Activated CD4-positive, alpha-beta T cell treated with anti-CD3 and anti-CD28 coated beads for 1 hour (primary cell): ENCODE measurements at regions not wholly inside any gene's neighbourhood (a gene's known extent, or its start where the extent isn't known, plus 50 kb on each side); places are given as distances from the start of the nearest gene placed in this dataset.

Experiments used
- DNase-seq: peaks from one replicate; pipeline ENCODE4 v3.0.0-alpha.2; 2020

- no peak for DNase-seq
These were observed 268.5 kb upstream of the LDB2 start for GRCh38 chr4:17166954-17167353.

DNA sequence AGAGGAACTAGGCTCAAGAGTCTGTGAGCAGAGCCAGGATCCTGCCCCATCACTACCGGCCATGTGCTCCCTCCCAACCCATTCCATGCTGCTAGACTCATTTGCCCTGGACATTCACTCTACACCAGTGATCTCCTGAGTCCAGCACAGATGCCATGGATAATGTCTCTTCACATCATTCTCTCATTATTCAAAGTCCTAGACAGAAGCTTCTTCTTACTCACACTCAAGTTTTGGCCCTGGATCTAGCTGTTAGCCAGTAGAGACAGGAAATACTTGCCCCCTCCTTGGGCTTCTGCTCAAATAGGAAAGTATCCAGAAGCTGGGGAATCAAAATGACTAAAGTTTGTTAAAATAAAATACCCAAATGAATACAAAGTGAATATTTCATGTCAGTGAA is 266.8 kb upstream of the LDB2 start:
- DNase-seq: no peak

DNA sequence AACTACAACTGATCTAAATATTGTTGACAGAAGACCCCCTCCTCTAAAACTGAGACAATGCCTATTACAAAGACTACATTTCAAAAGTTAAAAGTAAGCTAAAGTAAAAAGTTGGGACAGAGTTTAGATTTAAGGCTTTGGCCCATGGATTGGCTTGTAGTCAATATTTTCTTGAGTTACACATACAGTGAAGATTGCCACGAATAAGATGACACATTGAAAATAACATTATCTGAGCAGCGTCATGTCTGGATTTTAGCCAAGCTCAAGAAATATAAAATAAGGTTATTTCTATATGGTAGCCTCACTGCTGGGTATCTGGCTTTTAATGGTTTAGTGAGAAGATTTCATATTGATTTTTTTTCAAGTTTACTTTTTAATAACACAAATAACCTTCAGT is 266.2 kb upstream of the LDB2 start:
- DNase-seq: no peak

- no peak for DNase-seq
These were observed 264.8 kb upstream of the LDB2 start for GRCh38 chr4:17163156-17163771.

DNA sequence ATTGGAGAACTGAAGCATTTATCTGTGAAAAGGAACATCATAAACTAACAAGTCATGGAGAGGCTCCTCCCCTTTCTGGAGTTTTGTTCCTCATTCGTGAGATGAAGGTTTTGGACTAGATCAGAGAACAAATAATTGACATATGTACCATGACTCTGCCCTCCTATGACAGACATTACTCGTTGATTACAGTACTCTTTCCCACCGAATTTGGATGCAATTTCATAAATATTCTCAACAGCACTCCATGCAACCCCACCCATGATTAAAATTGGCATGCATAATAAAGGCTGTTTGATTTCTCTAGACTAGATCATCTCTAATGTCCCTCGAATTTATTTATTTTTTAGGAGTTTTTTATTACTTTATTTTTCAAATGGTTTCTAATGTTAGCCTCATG is 258.9 kb upstream of the LDB2 start:
- no peak for DNase-seq

DNA sequence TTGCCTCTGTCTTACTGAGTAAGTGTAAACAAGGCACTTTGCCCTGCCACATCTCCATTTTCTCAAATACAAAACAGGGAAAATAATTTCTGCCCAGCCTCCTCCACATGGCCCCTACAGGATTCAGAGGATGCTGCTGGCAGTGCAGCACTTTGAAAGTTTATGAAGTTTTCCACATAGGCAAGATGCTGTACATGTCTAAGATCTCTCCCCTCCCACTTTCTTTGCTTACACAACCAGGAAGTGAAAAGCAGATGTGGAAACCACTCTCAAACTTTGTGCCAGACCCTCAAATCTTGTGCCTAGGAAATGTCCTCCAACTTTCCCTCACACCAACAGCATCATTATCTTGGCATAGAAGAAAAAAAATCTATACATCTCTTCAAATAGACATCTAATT is 257.0 kb upstream of the LDB2 start:
- DNase-seq: no peak

- DNase-seq: no peak
These were observed 255.1 kb upstream of the LDB2 start for GRCh38 chr4:17153572-17153971.

- DNase-seq: no peak
These were observed 254.6 kb upstream of the LDB2 start for GRCh38 chr4:17152941-17153540.

DNA sequence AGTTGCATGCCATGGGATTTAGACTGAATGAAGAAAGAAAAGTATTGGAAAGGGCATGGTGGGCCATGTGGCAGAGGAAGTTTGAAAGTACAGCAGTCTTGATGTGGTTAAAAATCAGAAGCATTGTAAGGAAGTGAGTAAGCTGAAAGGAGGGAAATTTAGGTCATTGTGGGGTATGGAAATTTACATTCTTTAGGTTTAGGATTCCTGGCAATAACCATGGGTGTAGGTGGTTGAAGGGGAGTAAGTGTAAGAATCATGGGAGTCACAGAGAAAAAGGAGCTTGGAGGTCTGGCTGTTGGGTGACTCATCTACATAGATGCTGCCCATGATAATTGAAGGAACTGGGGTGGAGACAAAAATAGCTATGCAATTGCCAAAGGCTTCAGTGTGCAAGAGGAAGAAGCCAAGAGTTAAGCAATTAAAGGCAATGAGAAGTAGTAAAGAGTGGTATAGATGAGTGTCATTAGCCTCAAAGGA is 243.8 kb upstream of the LDB2 start:
- DNase-seq: no peak

- DNase-seq: no peak
These were observed 240.4 kb upstream of the LDB2 start for GRCh38 chr4:17138847-17139246.

- DNase-seq: no peak
These were observed 236.1 kb upstream of the LDB2 start for GRCh38 chr4:17134565-17134964.

GRCh38 chr4:17134100-17134499 is 235.7 kb upstream of the LDB2 start:
- DNase-seq: no peak

GRCh38 chr4:17132226-17132625 is 233.8 kb upstream of the LDB2 start:
- DNase-seq: no peak

GRCh38 chr4:17128268-17128667 is 229.8 kb upstream of the LDB2 start:
- DNase-seq: no peak

DNA sequence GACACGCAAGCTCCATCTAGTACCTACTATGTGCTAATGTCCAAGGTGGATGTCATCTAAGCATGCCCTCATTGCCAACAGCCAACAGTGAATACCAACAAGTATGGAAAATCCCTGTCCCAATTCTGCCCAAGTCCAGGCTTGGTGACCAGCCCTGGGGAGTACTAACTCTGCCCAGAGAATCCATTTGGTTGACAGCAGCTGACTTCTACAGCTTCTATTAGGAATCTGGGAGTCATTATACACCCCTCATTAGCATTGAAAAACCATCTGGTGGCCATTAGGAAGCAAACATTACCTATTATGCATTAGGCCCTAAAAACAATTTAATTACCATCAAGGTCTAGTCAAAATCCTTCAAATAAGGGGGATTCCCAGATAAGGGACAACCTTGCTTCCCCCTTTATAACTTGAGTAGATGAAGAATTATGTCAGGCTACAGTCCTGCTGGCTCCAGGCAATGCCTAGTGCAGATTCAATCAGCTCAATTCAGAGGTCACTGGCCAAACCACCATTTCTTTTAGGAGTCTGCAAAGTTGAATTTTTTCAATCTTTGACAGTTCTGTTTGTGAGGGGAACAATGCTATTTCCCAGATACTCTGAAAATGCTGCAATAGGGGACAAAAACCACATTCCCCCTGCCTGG is 228.0 kb upstream of the LDB2 start:
- no peak for DNase-seq

GRCh38 chr4:17124767-17125166 is 226.3 kb upstream of the LDB2 start:
- DNase-seq: no peak

DNA sequence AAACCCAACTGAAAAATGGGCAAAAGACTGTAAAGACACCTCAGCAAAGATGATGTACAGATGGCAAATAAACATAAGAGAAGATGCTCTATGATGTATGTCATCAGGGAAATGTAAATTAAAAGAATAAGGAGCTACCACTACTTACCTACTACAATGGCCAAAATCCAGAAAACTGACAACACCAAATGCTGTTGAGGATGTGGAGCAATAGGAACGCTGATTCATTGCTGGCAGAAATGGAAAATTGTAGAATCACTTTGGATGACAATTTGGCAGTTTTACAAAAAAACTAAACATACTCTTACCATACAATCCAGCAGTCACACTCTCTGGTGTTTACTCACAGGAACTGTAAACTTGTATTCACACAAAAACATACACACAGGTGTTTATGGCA is 222.3 kb upstream of the LDB2 start:
- DNase-seq: no peak

DNA sequence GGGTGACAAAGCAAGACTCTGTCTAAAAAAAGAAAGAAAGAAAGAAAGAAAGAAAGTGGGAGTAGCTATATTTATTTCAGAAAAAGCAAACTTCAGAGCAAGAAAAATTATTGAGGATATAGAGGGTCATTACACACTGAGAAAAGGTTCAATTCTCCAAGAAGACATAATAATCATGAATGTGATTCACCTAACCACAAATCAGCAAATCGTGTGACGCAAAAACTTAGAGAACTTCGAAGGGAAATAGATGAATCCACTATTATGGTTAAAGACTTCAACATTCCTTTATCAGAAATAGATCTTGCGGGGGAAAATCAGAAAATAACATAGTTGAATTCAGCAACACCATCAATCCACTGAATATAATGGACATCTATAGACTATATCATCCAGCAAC is 219.3 kb upstream of the LDB2 start:
- DNase-seq: no peak

DNA sequence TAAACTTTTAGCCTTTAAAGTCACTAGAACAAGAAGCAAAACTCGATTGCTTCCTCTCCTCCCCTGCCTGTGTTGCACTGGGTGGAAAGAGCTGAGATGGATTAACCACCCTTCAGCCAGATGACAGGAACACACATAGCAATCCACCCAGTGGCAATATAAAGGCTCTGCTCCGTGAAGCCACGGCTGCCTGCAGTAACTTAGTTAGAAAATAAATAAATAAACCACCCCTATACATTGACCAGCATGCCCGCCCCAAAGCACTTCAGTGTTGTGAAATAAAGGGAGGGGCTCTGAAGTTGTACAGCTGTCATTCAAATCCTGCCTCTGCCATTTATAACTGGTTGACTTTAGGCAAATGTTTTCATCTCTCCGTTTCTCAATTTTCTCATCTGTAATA is 217.1 kb upstream of the LDB2 start:
- no peak for DNase-seq

DNA sequence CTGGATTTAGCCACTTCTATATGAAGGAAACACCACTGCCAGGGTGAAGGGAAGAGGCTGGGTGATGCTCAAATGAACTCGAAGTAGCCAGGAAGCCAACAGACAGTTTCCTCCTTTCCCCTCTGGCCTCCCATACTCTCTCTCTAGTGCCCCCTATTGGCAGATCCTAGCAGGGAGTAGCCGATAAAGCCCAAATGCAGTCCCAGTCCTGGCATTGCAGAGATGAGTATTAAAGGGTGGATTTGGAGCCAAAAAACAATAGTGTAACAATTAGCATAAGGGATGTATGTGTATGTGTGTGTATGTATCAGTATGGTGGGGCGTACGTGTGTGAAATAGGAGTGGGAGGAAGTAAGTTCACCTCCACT is 213.8 kb upstream of the LDB2 start:
- no peak for DNase-seq

DNA sequence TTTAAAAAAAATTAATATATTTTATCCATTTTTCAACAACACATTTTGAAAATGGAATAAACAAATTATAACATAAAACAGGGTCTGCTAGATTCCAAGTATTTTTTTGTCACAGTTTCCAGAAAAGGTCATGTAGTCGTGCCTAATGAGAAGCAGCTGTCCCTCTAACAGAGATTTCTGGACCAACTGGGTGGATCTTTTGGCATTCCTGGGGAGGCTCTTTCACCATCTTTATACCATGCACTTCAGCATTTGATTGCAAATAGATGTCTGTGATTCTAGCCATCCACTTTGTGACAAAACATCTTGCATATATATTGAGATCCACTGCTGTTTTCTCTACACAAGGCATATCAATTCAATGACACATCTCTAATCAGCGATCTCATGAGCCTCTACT is 210.7 kb upstream of the LDB2 start:
- DNase-seq: no peak

DNA sequence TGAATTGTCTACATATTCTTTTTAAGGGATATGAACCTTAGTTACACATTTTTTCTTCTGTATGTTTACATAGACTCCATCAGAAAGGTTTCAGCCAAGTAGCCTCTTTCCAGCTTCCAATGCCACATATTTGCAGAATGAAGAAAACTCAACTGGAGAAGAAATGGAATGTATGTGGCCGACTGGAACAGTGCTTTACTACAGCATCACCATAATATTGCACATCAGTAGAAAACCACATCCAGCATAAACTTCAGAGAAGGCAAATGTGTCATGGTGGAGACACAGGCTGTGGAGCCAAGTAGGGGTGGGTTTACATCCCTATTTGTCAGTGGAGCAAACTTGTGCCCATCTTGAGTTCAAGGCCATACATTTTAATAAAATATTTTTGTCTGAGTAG is 204.8 kb upstream of the LDB2 start:
- DNase-seq: no peak

DNA sequence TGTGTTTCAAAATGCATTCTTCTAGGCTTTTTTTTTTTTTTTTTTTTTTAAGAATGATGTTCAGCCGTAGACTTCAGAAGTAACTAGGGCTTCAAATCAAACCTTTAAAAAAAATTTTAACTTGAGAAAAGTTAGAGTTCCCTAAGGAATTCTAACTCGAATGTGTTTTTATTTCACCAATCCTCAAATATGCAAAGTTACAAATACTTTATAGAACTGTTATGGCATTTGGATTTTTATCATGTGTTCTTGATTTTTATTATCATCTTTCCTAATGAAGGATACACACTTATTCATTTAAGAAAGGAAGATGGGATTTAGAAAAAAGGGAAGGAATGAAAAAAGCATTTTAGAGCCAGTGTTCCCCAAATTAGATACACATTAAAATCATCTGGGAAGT is 200.6 kb upstream of the LDB2 start:
- DNase-seq: no peak

DNA sequence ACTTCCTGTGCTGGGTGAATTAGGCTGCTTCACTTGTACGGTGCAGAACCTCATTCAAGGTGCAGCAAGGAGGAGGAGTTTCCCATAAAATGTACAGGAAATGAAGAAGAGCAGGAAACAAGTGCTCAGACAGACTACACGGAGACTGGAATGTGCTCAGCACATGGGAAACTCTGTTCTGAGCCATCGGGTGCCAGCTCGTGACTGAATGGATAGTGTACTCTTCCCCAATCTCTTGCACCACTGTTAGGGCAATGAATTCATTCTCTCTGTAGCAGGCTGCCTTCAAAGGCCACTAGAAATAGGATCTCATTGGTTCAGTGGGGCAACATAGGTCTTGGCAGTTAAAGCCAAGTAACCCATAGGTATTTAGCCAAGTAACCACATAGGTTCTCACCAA is 200.0 kb upstream of the LDB2 start:
- no peak for DNase-seq

- DNase-seq: no peak
These were observed 198.9 kb upstream of the LDB2 start for GRCh38 chr4:17097362-17097761.
